Midbrain (tissue), 1 donor: ENCODE measurements at regions not wholly inside any gene's neighbourhood (a gene's known extent, or its start where the extent isn't known, plus 50 kb on each side); places are given as distances from the start of the nearest gene placed in this dataset.

Experiments
- DNase-seq: peaks from one replicate; lab custom pipeline; 2025; lab: John Stamatoyannopoulos, UW

- DNase-seq, result no peak
Measured at GRCh38 chr5:52674815-52675545, 112.7 kb upstream of the ITGA1 start.

GRCh38 chr5:52682492-52682891 is 105.2 kb upstream of the ITGA1 start:
- no peak for DNase-seq

- DNase-seq, result no peak
Measured at GRCh38 chr5:52684051-52684450, 103.7 kb upstream of the ITGA1 start.

GRCh38 chr5:52685566-52685965 is 102.2 kb upstream of the ITGA1 start:
- no peak for DNase-seq

- no peak for DNase-seq
Measured at GRCh38 chr5:52685971-52686370, 101.7 kb upstream of the ITGA1 start.

- DNase-seq, result no peak
Measured at GRCh38 chr5:52690236-52690768, 97.4 kb upstream of the ITGA1 start.

- no peak for DNase-seq
Measured at GRCh38 chr5:52692039-52692438, 95.7 kb upstream of the ITGA1 start.

- no peak for DNase-seq
Measured at GRCh38 chr5:52692606-52693005, 95.1 kb upstream of the ITGA1 start.

- no peak for DNase-seq
Measured at GRCh38 chr5:52693280-52693679, 94.4 kb upstream of the ITGA1 start.

GRCh38 chr5:52693836-52694235 is 93.9 kb upstream of the ITGA1 start:
- no peak for DNase-seq

- no peak for DNase-seq
Measured at GRCh38 chr5:52694648-52695047, 93.1 kb upstream of the ITGA1 start.

GRCh38 chr5:52702877-52703276 is 84.8 kb upstream of the ITGA1 start:
- no peak for DNase-seq

GRCh38 chr5:52703321-52703720 is 84.4 kb upstream of the ITGA1 start:
- DNase-seq, result no peak

GRCh38 chr5:52705720-52706119 is 82.0 kb upstream of the ITGA1 start:
- no peak for DNase-seq

- no peak for DNase-seq
Measured at GRCh38 chr5:52706775-52707174, 80.9 kb upstream of the ITGA1 start.

- DNase-seq, result no peak
Measured at GRCh38 chr5:52707616-52708015, 80.1 kb upstream of the ITGA1 start.

GRCh38 chr5:52708463-52708862 is 79.3 kb upstream of the ITGA1 start:
- DNase-seq, result no peak

GRCh38 chr5:52709167-52709925 is 78.4 kb upstream of the ITGA1 start:
- no peak for DNase-seq

GRCh38 chr5:52710310-52710971 is 77.3 kb upstream of the ITGA1 start:
- no peak for DNase-seq

GRCh38 chr5:52710972-52711596 is 76.6 kb upstream of the ITGA1 start:
- DNase-seq, result no peak

GRCh38 chr5:52712354-52712753 is 75.4 kb upstream of the ITGA1 start:
- DNase-seq, result no peak

- DNase-seq, result no peak
Measured at GRCh38 chr5:52725065-52725746, 62.5 kb upstream of the ITGA1 start.
